Neuron (in vitro differentiated cells): ENCODE measurements at regions not wholly inside any gene's neighbourhood (a gene's known extent, or its start where the extent isn't known, plus 50 kb on each side); places are given as distances from the start of the nearest gene placed in this dataset.
A peak's percentile ranks its signal among the peaks of the same experiment; 100 is the strongest.

Source experiments
- H2AFZ ChIP-seq: one replicate; pipeline ENCODE4 v1.6.1; 2013; ENCODE audit warnings: low read depth, mild to moderate bottlenecking, inconsistent platforms, low read length, moderate library complexity
- H3K27me3 ChIP-seq: one replicate; pipeline ENCODE4 v1.6.1; 2013; ENCODE audit warnings: low read length; ENCODE audit not compliant: insufficient read depth
- H3K36me3 ChIP-seq: one replicate; pipeline ENCODE4 v1.6.1; 2013; ENCODE audit warnings: low read length; ENCODE audit not compliant: insufficient read depth
- H3K4me1 ChIP-seq: one replicate; pipeline ENCODE4 v1.6.1; 2013; ENCODE audit warnings: low read length; ENCODE audit not compliant: insufficient read depth
- H3K4me3 ChIP-seq: 2 replicates; pipeline ENCODE4 v1.5.1; 2013; ENCODE audit warnings: mild to moderate bottlenecking, low read length, moderate library complexity
- H3K9me3 ChIP-seq: one replicate; pipeline ENCODE4 v1.6.1; 2013; ENCODE audit warnings: low read length

DNA sequence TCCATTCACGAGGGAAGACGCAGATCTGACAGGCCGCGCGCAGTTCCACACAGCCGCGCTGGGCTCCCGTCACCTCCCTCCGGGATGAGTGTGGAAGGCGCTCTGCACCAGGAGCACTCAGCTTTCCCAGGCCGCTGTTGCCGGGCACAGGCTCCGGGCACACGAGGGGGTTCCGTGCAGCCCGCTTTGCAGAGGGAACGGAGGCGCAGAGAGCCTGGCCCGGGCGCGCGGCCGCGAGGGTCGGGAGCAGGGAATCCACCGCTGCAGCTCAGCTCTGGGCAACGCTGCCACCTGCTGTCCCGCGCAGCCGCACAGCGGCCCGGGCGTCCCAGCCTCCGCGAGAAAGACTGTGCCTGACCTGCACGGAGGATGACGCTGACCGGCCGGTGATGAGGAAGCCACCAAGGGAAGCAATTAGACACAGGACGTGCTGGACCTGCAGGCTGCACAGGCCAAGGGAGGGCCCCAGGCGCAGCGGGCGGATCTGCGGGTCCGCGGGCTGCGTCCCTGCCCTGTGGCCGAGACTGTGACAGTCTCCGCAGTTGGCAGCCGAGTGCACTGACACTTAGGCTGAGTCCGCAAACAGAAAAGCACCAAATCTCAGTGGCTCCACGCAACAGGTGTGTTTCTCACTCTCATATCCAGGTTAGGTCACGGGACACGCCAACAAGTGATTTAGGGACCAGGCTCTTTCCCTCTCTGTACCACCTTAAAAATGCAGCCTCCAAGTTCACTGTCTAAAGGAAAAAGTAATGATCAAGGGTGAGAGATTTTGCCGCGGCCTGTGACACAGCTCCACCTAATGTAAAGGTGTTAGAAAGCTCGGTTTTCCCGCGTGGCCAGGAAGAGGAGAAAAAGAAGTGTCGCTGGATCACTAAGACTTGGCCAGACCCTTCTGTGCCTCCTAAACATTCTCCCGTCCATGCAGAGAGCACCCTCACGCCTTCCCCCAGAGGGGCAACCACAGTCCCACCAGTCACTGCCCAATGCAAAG, 94.5 kb downstream of the SEC61G start:
- Histone ChIP-seq H3K9me3 (no peaks in the 10 kb centered on the region), H3K4me3 (peak overlapping the region; percentile 54), H3K27me3 (peaks cover 12% of the 10 kb centered on the region), H3K36me3 (no peaks in the 10 kb centered on the region), H2AFZ (peak overlapping the region; percentile 47), H3K4me1 (peaks cover 5% of the 10 kb centered on the region)

DNA sequence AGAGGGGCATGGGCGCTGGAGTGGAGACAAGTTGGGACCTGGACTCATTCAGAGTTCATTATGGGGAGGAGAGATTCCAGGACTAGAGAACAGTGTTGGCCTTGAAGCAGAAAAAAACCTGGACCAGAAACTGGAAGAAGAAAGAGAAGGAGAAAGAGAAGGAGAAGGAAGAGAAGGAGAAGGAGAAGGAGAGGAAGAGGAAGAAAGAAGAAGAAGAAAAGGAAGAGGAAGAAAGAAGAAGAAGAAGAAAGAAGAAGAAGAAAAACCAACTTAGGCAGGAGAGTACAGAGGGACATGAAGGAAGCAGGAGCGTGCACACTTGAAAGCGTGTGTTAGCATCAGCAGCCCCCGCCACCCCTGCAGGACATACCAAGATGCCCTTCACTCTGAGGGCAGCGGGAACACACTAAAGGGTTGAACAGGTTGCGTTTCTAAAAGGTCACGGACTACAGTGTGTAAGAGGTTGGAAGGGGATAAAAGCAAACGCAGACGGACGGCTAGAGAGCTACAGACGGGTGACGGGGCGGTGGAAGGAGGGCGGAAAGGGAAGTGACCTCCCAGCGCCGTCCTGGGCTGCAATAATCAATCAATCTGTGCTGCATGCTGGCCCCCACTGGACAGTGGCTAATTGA, 95.3 kb downstream of the SEC61G start:
- H3K4me3 ChIP-seq: peak overlapping the region; percentile 54
- H3K9me3 ChIP-seq: no peaks in the 10 kb centered on the region
- no peaks in the 10 kb centered on the region for H3K36me3 ChIP-seq
- H3K27me3 ChIP-seq: peaks cover 12% of the 10 kb centered on the region
- peak overlapping the region; percentile 47 for H2AFZ ChIP-seq
- H3K4me1 ChIP-seq: peaks cover 5% of the 10 kb centered on the region

DNA sequence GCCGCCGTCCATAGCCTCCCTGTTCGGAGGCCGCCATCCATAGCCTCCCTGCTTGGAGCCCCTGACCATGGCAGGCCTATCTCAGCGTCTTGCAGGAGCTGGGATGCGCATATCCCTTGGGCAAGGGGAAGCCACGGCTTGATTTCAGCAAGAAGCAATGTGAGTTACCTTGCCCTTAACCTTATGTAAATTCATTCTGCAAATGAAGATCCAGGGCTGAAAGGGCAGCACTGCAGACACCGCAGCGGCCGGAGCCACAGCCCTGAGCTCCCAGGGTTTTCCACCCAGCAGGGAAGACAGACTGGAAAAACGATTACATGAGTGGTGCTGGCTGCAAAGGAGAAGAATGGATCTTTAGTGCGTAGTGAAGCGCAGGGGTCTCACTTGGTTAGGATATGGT, 95.8 kb downstream of the SEC61G start:
- Histone ChIP-seq H3K4me1 (peaks cover 5% of the 10 kb centered on the region), H2AFZ (no peak overlapping the region), H3K36me3 (no peaks in the 10 kb centered on the region), H3K4me3 (no peak overlapping the region), H3K27me3 (peaks cover 12% of the 10 kb centered on the region), H3K9me3 (no peaks in the 10 kb centered on the region)

DNA sequence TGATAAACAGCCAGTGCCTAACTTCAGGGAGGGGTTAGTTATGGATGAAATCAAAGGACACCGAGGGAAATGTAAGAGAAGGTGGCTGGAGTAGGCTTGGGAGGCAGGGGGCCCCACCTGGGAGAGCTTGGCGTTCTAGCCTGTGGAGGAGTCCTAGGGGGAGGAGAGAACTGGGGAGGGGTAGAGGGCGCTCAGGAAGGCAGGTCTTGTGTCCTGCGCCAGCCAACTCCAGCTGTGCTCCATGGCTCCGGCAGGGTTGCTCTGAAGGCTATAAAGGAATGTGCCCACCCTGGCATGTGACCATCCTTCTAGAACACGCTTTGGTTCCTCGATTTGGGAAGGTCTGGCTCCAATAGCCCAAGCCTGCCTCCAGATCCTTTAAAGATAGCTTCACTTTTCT, 96.3 kb downstream of the SEC61G start:
- Histone ChIP-seq H3K4me3 (no peak overlapping the region), H3K9me3 (no peaks in the 10 kb centered on the region), H3K27me3 (peaks cover 12% of the 10 kb centered on the region), H3K36me3 (no peaks in the 10 kb centered on the region), H3K4me1 (peaks cover 5% of the 10 kb centered on the region), H2AFZ (no peak overlapping the region)

DNA sequence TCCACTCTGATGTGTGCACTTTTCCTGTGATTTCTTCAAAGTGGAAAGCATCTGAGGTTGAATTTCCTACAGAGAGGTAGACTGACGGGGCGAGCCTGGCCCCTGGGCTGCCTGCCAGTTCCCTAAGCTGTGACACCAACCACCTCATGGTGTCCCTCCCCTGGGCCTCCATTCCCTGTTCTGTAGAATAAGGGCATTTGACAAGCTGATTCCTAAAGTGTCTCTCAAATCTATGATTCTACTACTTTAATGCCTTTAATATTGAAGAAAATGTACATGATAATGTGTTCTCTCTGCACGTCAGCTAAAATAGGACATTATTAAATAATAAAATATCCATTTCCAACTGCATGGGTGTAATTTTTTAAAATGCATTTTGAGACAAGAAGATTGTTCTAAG, 105.1 kb downstream of the SEC61G start:
- Histone ChIP-seq H3K9me3 (no peaks in the 10 kb centered on the region), H3K27me3 (no peaks in the 10 kb centered on the region), H3K4me1 (no peaks in the 10 kb centered on the region), H2AFZ (no peak overlapping the region), H3K36me3 (no peaks in the 10 kb centered on the region), H3K4me3 (no peak overlapping the region)

DNA sequence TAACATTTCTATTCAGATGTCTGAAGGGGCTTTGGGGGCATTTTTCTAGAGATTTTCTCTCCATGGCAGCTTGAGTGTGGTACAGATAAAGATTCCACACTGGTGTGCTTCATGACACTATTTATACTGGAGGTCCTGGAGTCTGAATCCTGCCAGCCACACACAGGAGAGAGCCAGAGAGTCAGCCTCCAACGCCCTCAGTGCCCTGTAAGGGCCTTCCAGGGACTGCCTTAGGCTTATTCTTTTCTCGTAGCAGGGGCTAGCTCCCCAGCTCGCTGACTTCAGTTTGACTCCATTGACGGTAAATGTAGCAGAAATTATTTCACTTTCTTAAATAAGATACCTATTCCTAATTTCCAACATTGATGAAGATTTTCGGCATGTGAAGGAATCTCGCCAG, 100.9 kb downstream of the VSTM2A start:
- Histone ChIP-seq H3K36me3 (no peaks in the 10 kb centered on the region), H3K9me3 (no peaks in the 10 kb centered on the region), H3K4me3 (no peak overlapping the region), H2AFZ (no peak overlapping the region), H3K4me1 (no peaks in the 10 kb centered on the region), H3K27me3 (peaks cover 2% of the 10 kb centered on the region)

DNA sequence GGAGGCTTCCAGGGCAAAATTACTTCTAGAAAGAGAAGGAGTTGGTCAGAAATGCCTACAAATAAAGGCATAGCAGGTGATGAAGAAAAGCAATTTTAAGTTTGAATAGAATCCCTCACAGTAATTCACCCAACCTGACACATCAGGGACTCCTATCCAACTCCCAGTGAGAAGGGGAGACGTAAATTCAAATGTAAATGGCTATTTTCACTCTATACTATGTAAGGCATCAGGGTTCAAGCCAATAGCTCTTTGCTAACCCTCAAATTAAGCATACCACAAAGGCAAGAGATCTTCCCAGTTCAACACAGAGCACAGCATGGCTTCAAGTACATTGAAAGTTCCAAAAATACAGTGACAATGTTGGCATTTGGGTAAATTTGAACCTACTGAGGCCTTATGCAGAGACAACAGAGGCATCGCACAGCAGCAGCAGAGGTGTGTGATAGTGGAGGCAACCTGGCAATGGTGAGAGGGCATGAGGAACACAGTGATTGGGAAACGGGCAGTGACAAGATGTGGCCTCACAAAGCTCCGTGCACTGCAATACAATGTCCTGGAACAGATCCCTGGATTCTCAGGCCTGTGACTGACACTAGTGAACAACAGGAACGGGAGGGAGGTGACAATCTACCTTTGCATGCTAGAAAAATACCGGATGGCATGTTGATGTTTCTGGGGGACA, 95.7 kb downstream of the VSTM2A start:
- no peak overlapping the region for H3K4me3 ChIP-seq
- H2AFZ ChIP-seq: no peak overlapping the region
- H3K4me1 ChIP-seq: no peaks in the 10 kb centered on the region
- H3K9me3 ChIP-seq: no peaks in the 10 kb centered on the region
- no peaks in the 10 kb centered on the region for H3K36me3 ChIP-seq
- H3K27me3 ChIP-seq: no peaks in the 10 kb centered on the region

DNA sequence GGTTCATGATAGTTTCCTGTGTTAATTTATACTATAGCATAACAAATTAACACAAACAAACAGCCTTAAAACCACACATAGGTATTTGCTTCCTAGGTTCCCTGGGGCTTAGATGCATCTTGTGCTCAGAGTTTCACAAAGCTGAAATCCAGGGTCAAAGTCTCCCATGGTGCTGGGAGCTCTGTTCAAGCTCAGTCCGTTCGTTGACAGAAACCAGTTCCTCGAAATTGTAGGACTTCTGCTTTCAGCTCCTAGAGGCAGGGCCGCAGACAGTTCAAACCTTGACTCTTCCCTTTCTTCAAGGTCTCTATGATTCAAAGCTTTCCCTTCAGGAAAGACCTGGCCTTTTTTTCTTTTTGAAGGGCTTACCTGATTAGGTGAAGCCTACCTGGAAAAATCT, 90.5 kb downstream of the VSTM2A start:
- H2AFZ ChIP-seq: no peak overlapping the region
- no peaks in the 10 kb centered on the region for H3K9me3 ChIP-seq
- no peaks in the 10 kb centered on the region for H3K4me1 ChIP-seq
- H3K36me3 ChIP-seq: no peaks in the 10 kb centered on the region
- no peak overlapping the region for H3K4me3 ChIP-seq
- H3K27me3 ChIP-seq: no peaks in the 10 kb centered on the region

DNA sequence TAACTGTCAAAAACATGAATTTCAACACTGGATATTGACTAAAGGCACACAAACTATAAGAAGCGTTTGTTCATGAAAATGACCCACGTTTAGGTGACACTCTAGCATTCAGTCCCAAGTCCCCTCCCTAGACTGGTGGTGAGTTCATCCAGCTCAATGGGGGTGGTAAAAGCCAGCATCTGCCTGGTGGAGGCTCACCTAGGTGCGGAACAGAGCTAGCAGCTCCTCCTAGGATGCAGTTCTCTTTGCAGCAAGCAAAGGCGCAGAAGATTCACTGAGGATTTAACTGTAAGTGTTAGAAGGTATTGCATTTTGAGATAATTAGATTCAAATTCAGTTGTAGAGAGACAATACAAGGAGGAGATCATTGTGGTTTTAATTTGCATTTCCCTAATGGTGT, 87.6 kb downstream of the VSTM2A start:
- H3K4me1 ChIP-seq: no peaks in the 10 kb centered on the region
- H2AFZ ChIP-seq: no peak overlapping the region

DNA sequence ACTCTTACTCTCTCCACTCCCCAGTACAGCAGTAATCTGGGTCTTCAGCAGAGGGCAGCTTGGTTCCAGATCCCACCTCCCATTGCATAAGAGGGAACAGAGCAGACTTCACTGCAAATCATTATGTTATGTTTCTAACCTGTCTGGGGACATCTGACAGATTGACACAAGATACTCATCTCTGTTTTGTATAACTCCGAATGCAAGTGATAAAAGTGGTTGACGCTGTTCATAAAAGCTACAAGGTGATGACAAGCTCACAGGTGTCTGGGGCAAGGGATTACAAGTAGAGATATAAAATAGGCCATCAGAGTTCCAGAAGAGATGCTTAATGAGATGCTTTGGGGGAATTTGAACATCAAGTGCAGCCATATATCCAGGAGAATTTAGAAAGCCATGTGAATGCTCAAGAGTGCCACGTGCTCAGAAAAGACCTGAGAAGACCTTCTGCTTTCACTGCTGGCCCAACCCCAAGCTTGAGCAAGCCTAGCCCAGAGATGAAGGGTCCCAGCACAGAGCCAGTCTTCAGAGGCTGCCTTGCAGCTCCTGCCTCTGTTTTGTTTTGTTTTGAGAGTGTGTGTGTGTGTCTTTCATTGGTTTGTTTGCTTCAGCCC, 80.6 kb downstream of the VSTM2A start:
- Histone ChIP-seq H3K9me3 (no peaks in the 10 kb centered on the region), H3K4me1 (no peaks in the 10 kb centered on the region), H3K4me3 (no peak overlapping the region), H2AFZ (no peak overlapping the region), H3K27me3 (no peaks in the 10 kb centered on the region), H3K36me3 (no peaks in the 10 kb centered on the region)

More for the DNA sequence above, 87.6 kb downstream of the VSTM2A start:
- Histone ChIP-seq H3K36me3 (no peaks in the 10 kb centered on the region), H3K27me3 (no peaks in the 10 kb centered on the region), H3K9me3 (no peaks in the 10 kb centered on the region), H3K4me3 (no peak overlapping the region)
